GM13977 (cell line): ENCODE measurements at regions not wholly inside any gene's neighbourhood (a gene's known extent, or its start where the extent isn't known, plus 50 kb on each side); places are given as distances from the start of the nearest gene placed in this dataset.

ENCODE experiments used
- DNase-seq: peaks from one replicate; pipeline ENCODE4 v3.0.0; 2012; ENCODE audit warnings: low spot score
- in situ Hi-C: fragments of 300-500 bp; cut with MboI; formaldehyde crosslinking; loops from one replicate; pipeline ENCODE4 v1.12.0; 2022; ENCODE audit warnings: low sequenced_read_pairs, low pct_unique_long_range_greater_than_20kb, mixed read lengths, inconsistent platforms; ENCODE audit not compliant: unreplicated experiment
- TF ChIP-seq, protein P1 (sequence below): IDR thresholded peaks from 2 replicates; pipeline ENCODE4 v1.5.1; 2012; ENCODE audit warnings: mild to moderate bottlenecking, control low read depth; ENCODE audit not compliant: insufficient read depth; ENCODE audit errors: extremely low read depth, missing control alignments

DNA sequence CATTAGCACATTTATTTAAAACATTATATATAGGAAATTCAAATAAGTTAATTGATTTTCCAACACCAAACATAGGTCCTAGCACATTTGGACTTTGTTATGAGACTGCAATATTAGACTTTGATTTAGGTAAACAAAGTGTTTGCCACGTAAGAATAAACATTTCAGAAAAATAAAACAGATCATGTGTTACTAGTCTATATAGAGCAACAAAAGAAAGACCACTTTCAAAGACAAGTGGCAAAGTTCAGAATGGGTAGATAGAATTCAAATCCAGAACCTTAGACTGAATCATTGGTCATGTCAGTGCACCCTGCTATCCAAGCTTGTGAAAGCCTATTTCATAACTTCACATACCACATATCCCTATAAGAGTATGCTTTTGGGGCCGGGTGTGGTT, 66.7 kb upstream of the PRR20A start:
- TF ChIP-seq, protein P1, sequence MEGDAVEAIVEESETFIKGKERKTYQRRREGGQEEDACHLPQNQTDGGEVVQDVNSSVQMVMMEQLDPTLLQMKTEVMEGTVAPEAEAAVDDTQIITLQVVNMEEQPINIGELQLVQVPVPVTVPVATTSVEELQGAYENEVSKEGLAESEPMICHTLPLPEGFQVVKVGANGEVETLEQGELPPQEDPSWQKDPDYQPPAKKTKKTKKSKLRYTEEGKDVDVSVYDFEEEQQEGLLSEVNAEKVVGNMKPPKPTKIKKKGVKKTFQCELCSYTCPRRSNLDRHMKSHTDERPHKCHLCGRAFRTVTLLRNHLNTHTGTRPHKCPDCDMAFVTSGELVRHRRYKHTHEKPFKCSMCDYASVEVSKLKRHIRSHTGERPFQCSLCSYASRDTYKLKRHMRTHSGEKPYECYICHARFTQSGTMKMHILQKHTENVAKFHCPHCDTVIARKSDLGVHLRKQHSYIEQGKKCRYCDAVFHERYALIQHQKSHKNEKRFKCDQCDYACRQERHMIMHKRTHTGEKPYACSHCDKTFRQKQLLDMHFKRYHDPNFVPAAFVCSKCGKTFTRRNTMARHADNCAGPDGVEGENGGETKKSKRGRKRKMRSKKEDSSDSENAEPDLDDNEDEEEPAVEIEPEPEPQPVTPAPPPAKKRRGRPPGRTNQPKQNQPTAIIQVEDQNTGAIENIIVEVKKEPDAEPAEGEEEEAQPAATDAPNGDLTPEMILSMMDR, result no peak
- DNase-seq, result no peak
- in situ Hi-C loops, result no loop called here

DNA sequence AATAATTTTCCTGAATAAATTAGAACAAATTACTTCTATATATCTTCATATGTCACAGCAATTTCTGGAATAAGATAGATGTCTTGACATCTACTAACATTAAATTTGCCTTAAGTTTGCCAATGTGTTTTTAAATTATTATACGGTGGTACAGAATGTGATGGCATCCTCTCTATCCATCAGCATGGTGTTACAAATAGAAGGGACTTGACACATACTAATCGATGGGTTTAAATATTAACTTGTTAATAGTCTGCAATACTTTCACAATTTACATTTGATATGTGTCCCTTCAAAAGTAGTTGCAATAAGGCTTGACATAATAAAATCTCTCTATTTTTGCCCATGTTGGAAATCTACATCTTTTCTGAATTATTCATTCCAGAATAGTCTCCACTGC, 65.1 kb upstream of the PRR20A start:
- TF ChIP-seq, protein P1, result no peak
- in situ Hi-C loops, result no loop called here
- no peak for DNase-seq

DNA sequence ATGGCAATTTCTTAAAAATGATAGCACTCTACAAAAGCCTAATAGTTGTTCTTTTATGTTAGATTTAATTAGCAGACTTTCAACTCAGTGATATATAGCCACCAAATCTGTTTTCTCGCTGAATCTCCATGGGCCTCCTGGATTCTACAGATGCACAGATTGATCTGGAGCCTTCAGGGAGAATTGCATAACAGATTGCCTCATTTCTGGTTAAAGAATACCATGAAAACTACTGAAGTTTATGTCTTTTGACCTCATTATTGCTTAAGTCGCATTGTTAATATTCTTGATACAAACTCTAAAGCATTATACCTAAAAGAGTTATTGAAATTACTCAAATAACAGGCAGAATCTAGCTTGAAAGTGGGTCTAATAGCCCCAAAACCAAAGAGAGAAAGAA, 53.7 kb upstream of the PRR20A start:
- TF ChIP-seq, protein P1, result no peak
- DNase-seq, result no peak
- in situ Hi-C loops, result no loop called here
